Sigmoid colon (tissue), 6 donors: ENCODE measurements at regions not wholly inside any gene's neighbourhood (a gene's known extent, or its start where the extent isn't known, plus 50 kb on each side); places are given as distances from the start of the nearest gene placed in this dataset.

Source experiments
- DNase-seq: peaks from one replicate; pipeline ENCODE4 v3.0.0-alpha.2; 2019
- H3K27ac ChIP-seq, 4 donors: fragments of 200-600 bp; sonication (generic); one replicate each; pipeline ENCODE4 v1.5.1; 2016 to 2019; ENCODE audit warnings: mild to moderate bottlenecking in 1 of 4
- H3K27me3 ChIP-seq, 3 donors: fragments of 200-600 bp; sonication (generic); one replicate each; pipeline ENCODE4 v1.5.1; 2019; ENCODE audit warnings: mild to moderate bottlenecking in 1 of 3
- H3K36me3 ChIP-seq, 4 donors: fragments of 200-600 bp; sonication (generic); one replicate each; pipeline ENCODE4 v1.5.1; 2016 to 2019
- H3K4me1 ChIP-seq, 4 donors: fragments of 200-600 bp; sonication (generic); one replicate each; pipeline ENCODE4 v1.5.1; 2017 to 2019
- H3K4me3 ChIP-seq, 4 donors: fragments of 200-600 bp; sonication (generic); one replicate each; pipeline ENCODE4 v1.5.1; 2017 to 2019; ENCODE audit warnings: mild to moderate bottlenecking in 2 of 4, moderate library complexity in 1 of 4
- H3K9me3 ChIP-seq, 4 donors: fragments of 200-600 bp in 3 of 4; sonication (generic) in 3 of 4; one replicate each; pipeline versions ENCODE4 v1.5.1 to v1.6.1; 2013 to 2019
- CTCF ChIP-seq, 4 experiments: fragments of 450-650 bp in 3 of 4; fragments of 200-600 bp in 1 of 4; IDR thresholded peaks; one replicate each; pipeline ENCODE4 v1.5.1; 2016 to 2019; ENCODE audit warnings: antibody characterized with exemption in 4 of 4, mild to moderate bottlenecking in 3 of 4, moderate library complexity in 2 of 4
- EP300 ChIP-seq, 4 donors: sonication (generic); formaldehyde crosslinking; IDR thresholded peaks; one replicate each; pipeline ENCODE4 v1.6.1; 2017; ENCODE audit warnings: antibody characterized with exemption in 4 of 4
- POLR2A ChIP-seq, 2 donors: fragments of 450-650 bp; IDR thresholded peaks; one replicate each; pipeline ENCODE4 v1.6.1; 2016; ENCODE audit warnings: antibody characterized with exemption in 2 of 2, mild to moderate bottlenecking in 2 of 2, moderate library complexity in 2 of 2
- POLR2AphosphoS5 ChIP-seq, 4 donors: sonication (generic); formaldehyde crosslinking; IDR thresholded peaks; one replicate each; pipeline ENCODE4 v1.6.1; 2017; ENCODE audit warnings: antibody characterized with exemption in 4 of 4
- WGBS, 2 donors: extraction: QIAGEN DNeasy Blood & Tissue Kit; methylation state at CpG; one replicate each; pipeline ENCODE4 v1.1.7; 2013; 5-methylcytosine and 5-hydroxymethylcytosine counted together
- intact Hi-C: fragments of 100-400 bp; cut with DNase I; formaldehyde crosslinking; loops from one replicate; pipeline ENCODE4 v1.15.1; 2023
- donor health status: healthy with polysubstance abuse.
- donor health status: healthy.

- H3K9me3 ChIP-seq = no peaks in the 10 kb centered on the region
- intact Hi-C loops = no loop called here
- no peaks in the 10 kb centered on the region for H3K27me3 ChIP-seq
- H3K4me3 ChIP-seq = no peak overlapping the region
- WGBS, 2 donors = 1% methylated on average over 1 of the region's 1 CpG
- no peak for DNase-seq
- H3K27ac ChIP-seq = no peak overlapping the region
- no peak for TF ChIP-seq CTCF (IDR thresholded peaks at IDR 0.05)
- no peak for TF ChIP-seq POLR2AphosphoS5 (IDR thresholded peaks at IDR 0.05)
- no peak for TF ChIP-seq POLR2A (IDR thresholded peaks at IDR 0.05)
- no peaks in the 10 kb centered on the region for H3K36me3 ChIP-seq
- no peaks in the 10 kb centered on the region for H3K4me1 ChIP-seq
These were observed 50.6 kb upstream of the SLC44A3 start for GRCh38 chr1:94769551-94769950.

GRCh38 chr1:94768036-94768435, 52.1 kb upstream of the SLC44A3 start:
- Histone ChIP-seq H3K9me3 (no peaks in the 10 kb centered on the region), H3K4me1 (no peaks in the 10 kb centered on the region), H3K27me3 (no peaks in the 10 kb centered on the region), H3K36me3 (no peaks in the 10 kb centered on the region), H3K27ac (no peak overlapping the region), H3K4me3 (no peak overlapping the region)
- no peak for DNase-seq
- 67 to 85% methylated on average over 4 of the region's 4 CpGs for WGBS, 2 donors
- intact Hi-C loops = no loop called here
- no peak for TF ChIP-seq POLR2AphosphoS5 (IDR thresholded peaks at IDR 0.05)
- no peak for TF ChIP-seq POLR2A (IDR thresholded peaks at IDR 0.05)
- TF ChIP-seq EP300 (IDR thresholded peaks at IDR 0.05) = no peak
- no peak for TF ChIP-seq CTCF (IDR thresholded peaks at IDR 0.05)

GRCh38 chr1:94765958-94766357, 54.2 kb upstream of the SLC44A3 start:
- intact Hi-C loops = no loop called here
- no peak overlapping the region for H3K4me3 ChIP-seq
- H3K36me3 ChIP-seq = no peaks in the 10 kb centered on the region
- 91 to 92% methylated on average over 3 of the region's 3 CpGs for whole genome bisulfite sequencing, 2 donors
- TF ChIP-seq POLR2AphosphoS5 (IDR thresholded peaks at IDR 0.05) (no peak), EP300 (IDR thresholded peaks at IDR 0.05) (no peak), CTCF (IDR thresholded peaks at IDR 0.05) (no peak), POLR2A (IDR thresholded peaks at IDR 0.05) (no peak)
- no peak for DNase-seq
- H3K27me3 ChIP-seq = no peaks in the 10 kb centered on the region
- H3K27ac ChIP-seq = no peak overlapping the region
- H3K4me1 ChIP-seq = no peaks in the 10 kb centered on the region
- H3K9me3 ChIP-seq = no peaks in the 10 kb centered on the region

- DNase-seq = no peak
- H3K4me3 ChIP-seq = no peak overlapping the region
- H3K9me3 ChIP-seq = no peaks in the 10 kb centered on the region
- no peaks in the 10 kb centered on the region for H3K27me3 ChIP-seq
- no peaks in the 10 kb centered on the region for H3K36me3 ChIP-seq
- H3K4me1 ChIP-seq = peaks cover 0 to 1% (median under 1%) of the 10 kb centered on the region in 4 donors
- TF ChIP-seq EP300 (IDR thresholded peaks at IDR 0.05) = no peak
- no peak for TF ChIP-seq POLR2A (IDR thresholded peaks at IDR 0.05)
- TF ChIP-seq CTCF (IDR thresholded peaks at IDR 0.05) = no peak
- no peak for TF ChIP-seq POLR2AphosphoS5 (IDR thresholded peaks at IDR 0.05)
- intact Hi-C loops = no loop called here
- no peak overlapping the region for H3K27ac ChIP-seq
These were observed 61.0 kb upstream of the SLC44A3 start for GRCh38 chr1:94759188-94759587.

GRCh38 chr1:94757931-94758330, 62.2 kb upstream of the SLC44A3 start:
- TF ChIP-seq CTCF (IDR thresholded peaks at IDR 0.05) = no peak
- no peak for TF ChIP-seq POLR2A (IDR thresholded peaks at IDR 0.05)
- TF ChIP-seq EP300 (IDR thresholded peaks at IDR 0.05) = no peak
- TF ChIP-seq POLR2AphosphoS5 (IDR thresholded peaks at IDR 0.05) = no peak
- WGBS, 2 donors = 78% methylated on average over 7 of the region's 7 CpGs
- Histone ChIP-seq H3K4me3 (no peak overlapping the region), H3K4me1 (peaks cover 0 to 14% (median 10%) of the 10 kb centered on the region in 4 donors), H3K27me3 (no peaks in the 10 kb centered on the region), H3K36me3 (no peaks in the 10 kb centered on the region), H3K9me3 (no peaks in the 10 kb centered on the region), H3K27ac (peak overlapping the region in 1 of 4 donors; percentile 10)
- intact Hi-C loops = no loop called here
- DNase-seq = peak; percentile 62
